IMR-90 (cell line): ENCODE measurements at regions not wholly inside any gene's neighbourhood (a gene's known extent, or its start where the extent isn't known, plus 50 kb on each side); places are given as distances from the start of the nearest gene placed in this dataset.

Experiments used
- ATAC-seq: fragments of 200-7000 bp; cut with Tn5 transposase; 2 replicates; pipeline ENCODE4 v1.9.1; 2020; ENCODE audit warnings: low read depth, mild to moderate bottlenecking, moderate library complexity
- BruUV-seq: library from RNA; stranded (reverse); fragments of 400-500 nt; replicated peaks from 2 replicates; lab custom pipeline; 2021; lab: Mats Ljungman, UMichigan
- CTCF ChIA-PET: fragments of 300-600 bp; formaldehyde crosslinking; extraction: SDS; loops from one replicate; lab custom pipeline; 2021; ENCODE audit warnings: antibody characterized with exemption; lab: Yijun Ruan, JAX
- POLR2A ChIA-PET: fragments of 300-600 bp; sonication (Branson Sonifier 250); formaldehyde crosslinking; loops from one replicate; lab custom pipeline; 2022; ENCODE audit warnings: antibody characterized with exemption; ENCODE audit not compliant: unreplicated experiment; lab: Charles Lee
- DNase-seq: peaks from one replicate; pipeline ENCODE4 v3.0.0; 2013
- H2AFZ ChIP-seq: replicated peaks from 2 replicates; pipeline ENCODE3; 2013; ENCODE audit warnings: low read length, mild to moderate bottlenecking; ENCODE audit not compliant: poor library complexity
- H2AK5ac ChIP-seq: 2 replicates; pipeline ENCODE4 v1.6.1; 2013; ENCODE audit warnings: low read depth, low read length, inconsistent platforms
- H2AK9ac ChIP-seq: replicated peaks from 2 replicates; pipeline ENCODE3; 2013; ENCODE audit warnings: mild to moderate bottlenecking, low read depth, low read length, moderate library complexity; ENCODE audit not compliant: poor library complexity
- H2BK120ac ChIP-seq: 2 replicates; pipeline ENCODE4 v1.6.1; 2013; ENCODE audit warnings: low read depth, low read length, inconsistent platforms
- H2BK15ac ChIP-seq: 3 replicates; pipeline ENCODE4 v1.6.1; 2013; ENCODE audit warnings: low read depth, low read length, inconsistent platforms
- H2BK20ac ChIP-seq: 2 replicates; pipeline ENCODE4 v1.6.1; 2013; ENCODE audit warnings: low read depth, mild to moderate bottlenecking, inconsistent platforms, low read length, moderate library complexity
- H2BK5ac ChIP-seq: 2 replicates; pipeline ENCODE4 v1.6.1; 2013; ENCODE audit warnings: mild to moderate bottlenecking, low read depth, low read length, inconsistent platforms; ENCODE audit not compliant: poor library complexity, severe bottlenecking
- H3K14ac ChIP-seq: replicated peaks from 2 replicates; pipeline ENCODE4 v1.6.1; 2013; ENCODE audit warnings: low read depth, low read length, inconsistent platforms
- H3K18ac ChIP-seq: 2 replicates; pipeline ENCODE4 v1.6.1; 2013; ENCODE audit warnings: low read depth, low read length, control low read depth
- H3K23ac ChIP-seq: 2 replicates; pipeline ENCODE4 v1.6.1; 2013; ENCODE audit warnings: low read depth, low read length, inconsistent platforms
- H3K27ac ChIP-seq: 2 replicates; pipeline ENCODE4 v1.5.1; 2013; ENCODE audit warnings: mild to moderate bottlenecking, control low read depth, low read length; ENCODE audit not compliant: insufficient read depth
- H3K27me3 ChIP-seq: 2 replicates; pipeline ENCODE4 v1.6.1; 2013; ENCODE audit warnings: low read length; ENCODE audit not compliant: control insufficient read depth, insufficient read depth
- H3K36me3 ChIP-seq: 2 replicates; pipeline ENCODE4 v1.6.1; 2013; ENCODE audit warnings: low read length, mixed read lengths; ENCODE audit not compliant: control insufficient read depth, insufficient read depth
- H3K4ac ChIP-seq: 2 replicates; pipeline ENCODE4 v1.6.1; 2013; ENCODE audit warnings: low read depth, low read length, inconsistent platforms
- H3K4me1 ChIP-seq: 2 replicates; pipeline ENCODE4 v1.6.1; 2013; ENCODE audit warnings: low read length, mixed read lengths; ENCODE audit not compliant: control insufficient read depth, insufficient read depth
- H3K4me2 ChIP-seq: 2 replicates; pipeline ENCODE4 v1.6.1; 2013; ENCODE audit warnings: low read depth, mild to moderate bottlenecking, control low read depth, low read length, moderate library complexity
- H3K4me3 ChIP-seq: 2 replicates; pipeline ENCODE4 v1.5.1; 2013; ENCODE audit warnings: low read depth, mild to moderate bottlenecking, control low read depth, low read length, moderate library complexity; ENCODE audit not compliant: insufficient read depth
- H3K56ac ChIP-seq: 2 replicates; pipeline ENCODE4 v1.6.1; 2013; ENCODE audit warnings: low read length, inconsistent platforms; ENCODE audit not compliant: insufficient read depth; ENCODE audit errors: extremely low read depth
- H3K79me1 ChIP-seq, 2 experiments: 2 replicates each; pipeline ENCODE4 v1.6.1; 2013; ENCODE audit warnings: low read length in 2 of 2, inconsistent platforms in 1 of 2, low read depth in 1 of 2
- H3K9ac ChIP-seq: 2 replicates; pipeline ENCODE4 v1.6.1; 2013; ENCODE audit warnings: low read depth, low read length, control low read depth
- H3K9me1 ChIP-seq: 2 replicates; pipeline ENCODE4 v1.6.1; 2013; ENCODE audit warnings: low read length, inconsistent platforms; ENCODE audit not compliant: insufficient read depth
- H3K9me3 ChIP-seq: 2 replicates; pipeline ENCODE4 v1.6.1; 2013; ENCODE audit warnings: low read length; ENCODE audit not compliant: control insufficient read depth, insufficient read depth
- H4K20me1 ChIP-seq: 2 replicates; pipeline ENCODE4 v1.6.1; 2013; ENCODE audit warnings: low read length, inconsistent platforms; ENCODE audit not compliant: insufficient read depth
- H4K5ac ChIP-seq: 2 replicates; pipeline ENCODE4 v1.6.1; 2013; ENCODE audit warnings: mild to moderate bottlenecking, low read depth, low read length, control low read depth
- H4K8ac ChIP-seq, 2 experiments: 2 replicates each; pipeline ENCODE4 v1.6.1; 2013; ENCODE audit warnings: low read depth in 2 of 2, low read length in 2 of 2, control low read depth in 1 of 2, inconsistent platforms in 1 of 2
- H4K91ac ChIP-seq: 2 replicates; pipeline ENCODE4 v1.6.1; 2013; ENCODE audit warnings: low read depth, low read length, inconsistent platforms; ENCODE audit not compliant: insufficient read depth
- BHLHE40 ChIP-seq: fragments of 150-350 bp; IDR thresholded peaks from 2 replicates; pipeline ENCODE4 v1.6.1; 2016; ENCODE audit warnings: mild to moderate bottlenecking, low read depth, low read length
- CEBPB ChIP-seq: IDR thresholded peaks from 2 replicates; pipeline ENCODE4 v1.6.1; 2012; ENCODE audit warnings: low read depth, low read length, improper control_type of control experiment
- CHD1 ChIP-seq: IDR thresholded peaks from 2 replicates; pipeline ENCODE4 v1.6.1; 2012; ENCODE audit warnings: low read depth, low read length, improper control_type of control experiment
- CTCF ChIP-seq: conservative IDR thresholded peaks from 2 replicates; pipeline ENCODE4 v1.5.1; 2012; ENCODE audit warnings: mild to moderate bottlenecking, low read depth, low read length, improper control_type of control experiment
- ELK1 ChIP-seq: fragments of 150-350 bp; IDR thresholded peaks from 2 replicates; pipeline ENCODE4 v1.6.1; 2016; ENCODE audit warnings: low read depth, mild to moderate bottlenecking, low read length, moderate library complexity, borderline replicate concordance
- FOS ChIP-seq: fragments of 150-350 bp; IDR thresholded peaks from 2 replicates; pipeline ENCODE4 v1.6.1; 2016; ENCODE audit warnings: low read depth, low read length
- MAFK ChIP-seq: IDR thresholded peaks from 2 replicates; pipeline ENCODE4 v1.6.1; 2012; ENCODE audit warnings: low read depth, low read length, improper control_type of control experiment
- MAZ ChIP-seq: IDR thresholded peaks from 2 replicates; pipeline ENCODE4 v1.6.1; 2012; ENCODE audit warnings: low read depth, mild to moderate bottlenecking, low read length, improper control_type of control experiment, moderate library complexity, borderline replicate concordance
- MXI1 ChIP-seq: IDR thresholded peaks from 2 replicates; pipeline ENCODE4 v1.6.1; 2012; ENCODE audit warnings: low read depth, mild to moderate bottlenecking, low read length, moderate library complexity, borderline replicate concordance
- NFE2L2 ChIP-seq: fragments of 150-350 bp; IDR thresholded peaks from 2 replicates; pipeline ENCODE4 v1.6.1; 2016; ENCODE audit warnings: low read depth, mild to moderate bottlenecking, low read length
- POLR2A ChIP-seq: IDR thresholded peaks from 2 replicates; pipeline ENCODE4 v1.6.1; 2012; ENCODE audit warnings: mild to moderate bottlenecking, low read depth, low read length
- RAD21 ChIP-seq: IDR thresholded peaks from 2 replicates; pipeline ENCODE4 v1.6.1; 2012; ENCODE audit warnings: low read length, improper control_type of control experiment
- RCOR1 ChIP-seq: IDR thresholded peaks from 2 replicates; pipeline ENCODE4 v1.6.1; 2012; ENCODE audit warnings: mild to moderate bottlenecking, low read length, improper control_type of control experiment; ENCODE audit not compliant: insufficient replicate concordance
- RFX5 ChIP-seq: IDR thresholded peaks from 2 replicates; pipeline ENCODE4 v1.8.0; 2012; ENCODE audit warnings: low read depth, mild to moderate bottlenecking, low read length, moderate library complexity
- SMC3 ChIP-seq: fragments of 150-350 bp; IDR thresholded peaks from 2 replicates; pipeline ENCODE4 v1.6.1; 2016; ENCODE audit warnings: low read depth, mild to moderate bottlenecking, antibody characterized with exemption, low read length, moderate library complexity
- USF2 ChIP-seq: fragments of 150-350 bp; IDR thresholded peaks from 2 replicates; pipeline ENCODE4 v1.6.1; 2017; ENCODE audit warnings: mild to moderate bottlenecking, antibody characterized with exemption, low read length, low read depth
- WGBS, 2 experiments: methylation state at CpG; one replicate each; pipeline versions ENCODE4 v1.1.5 to v1.1.7; 2013; ENCODE audit warnings: missing lambda C conversion rate in 2 of 2; ENCODE audit not compliant: insufficient read length in 1 of 2; ENCODE audit errors: extremely low coverage in 2 of 2; 5-methylcytosine and 5-hydroxymethylcytosine counted together
- dilution Hi-C: fragments of 300-500 bp; cut with HindIII; formaldehyde crosslinking; loops from one replicate; pipeline ENCODE4 v1.14.3; 2018; ENCODE audit warnings: low sequenced_read_pairs; ENCODE audit not compliant: unreplicated experiment
- in situ Hi-C: fragments of 300-500 bp; cut with MboI; formaldehyde crosslinking; loops from 3 replicates; pipeline ENCODE4 v1.14.3; 2019; ENCODE audit warnings: low sequenced_read_pairs, inconsistent platforms, mixed read lengths
- intact Hi-C: fragments of 100-400 bp; cut with micrococcal nuclease; formaldehyde crosslinking; loops from 2 replicates; pipeline ENCODE4 v1.10.0; 2022

- Histone ChIP-seq H2BK5ac (no peak overlapping the region), H2AFZ (no peak overlapping the region), H3K27ac (no peak overlapping the region), H3K4me1 (no peaks in the 10 kb centered on the region), H3K79me1 (no peaks in the 10 kb centered on the region), H4K5ac (no peak overlapping the region), H3K23ac (no peak overlapping the region), H2BK120ac (no peak overlapping the region), H3K9me1 (no peaks in the 10 kb centered on the region), H4K8ac (no peak overlapping the region), H4K91ac (no peak overlapping the region), H4K20me1 (no peaks in the 10 kb centered on the region), H2BK20ac (no peak overlapping the region), H3K9me3 (peaks cover 35% of the 10 kb centered on the region), H3K9ac (no peak overlapping the region), H3K14ac (no peak overlapping the region), H3K4me2 (no peak overlapping the region), H2AK9ac (no peak overlapping the region), H3K27me3 (no peaks in the 10 kb centered on the region), H2BK15ac (no peak overlapping the region), H3K56ac (no peak overlapping the region), H3K4ac (no peak overlapping the region), H3K4me3 (no peak overlapping the region), H3K18ac (no peak overlapping the region), H3K36me3 (no peaks in the 10 kb centered on the region), H2AK5ac (no peak overlapping the region)
- dilution Hi-C loops (no loop called here), intact Hi-C loops (no loop called here), in situ Hi-C loops (loop anchor here (25.0 kb wide), 1 partner anchor 157 kb away; no protein-coding TSS in a partner anchor)
- no peak for ATAC-seq
- POLR2A ChIA-PET, result no interaction called here
- no TSS peak for BruUV-seq
- 90% methylated on average over 8 of the region's 30 CpGs; no CpG with 5 or more reads in 1 of the 2 experiments for WGBS, 2 experiments
- TF ChIP-seq USF2 (no peak), MXI1 (no peak), RAD21 (no peak), NFE2L2 (no peak), POLR2A (no peak), MAZ (no peak), BHLHE40 (no peak), CEBPB (no peak), MAFK (no peak), CHD1 (no peak), RFX5 (no peak), FOS (no peak), CTCF (no peak), ELK1 (no peak), RCOR1 (no peak), SMC3 (no peak)
- no peak for DNase-seq
- CTCF ChIA-PET, result no interaction called here
These were observed 369.6 kb downstream of the ZNF716 start for GRCh38 chr7:57819491-57819981.
